ENCODE measurements at regions not wholly inside any gene's neighbourhood (a gene's known extent, or its start where the extent isn't known, plus 50 kb on each side); places are given as distances from the start of the nearest gene placed in this dataset.

DNA sequence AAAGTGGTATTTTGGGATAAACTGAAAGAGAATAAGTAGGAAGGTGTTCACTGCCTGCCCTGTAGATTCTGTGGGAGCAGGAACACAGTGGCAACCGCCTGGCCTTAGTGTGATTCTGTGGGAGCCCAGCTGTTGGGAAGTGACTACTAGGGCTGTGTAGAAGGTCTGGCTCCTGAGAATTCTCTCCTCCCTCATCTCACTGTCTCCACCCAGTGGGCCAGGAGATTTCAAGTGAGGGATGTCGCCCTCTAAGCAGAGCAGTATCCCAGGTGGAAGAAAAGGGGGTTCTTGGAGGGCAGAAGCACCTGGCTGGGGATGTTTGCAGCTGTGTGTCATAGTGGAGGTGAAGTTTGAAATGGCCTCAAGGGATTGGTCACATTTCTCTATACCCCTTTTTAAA, 113.7 kb downstream of the TBC1D30 start:
- no peaks in the 10 kb centered on the region for H3K79me1 ChIP-seq (ENCODE audit: low read depth, low read length)
- H3K14ac ChIP-seq (ENCODE audit: low read length), result no peak overlapping the region
- H3K23ac ChIP-seq (ENCODE audit: low read depth, low read length, poor library complexity), result no peak overlapping the region
- DNase-seq (ENCODE audit: low spot score), result no peak
- H4K8ac ChIP-seq (ENCODE audit: low read depth, low read length), result no peak overlapping the region
- H3K27ac ChIP-seq (replicated peaks; ENCODE audit: low read length), result no peak overlapping the region
- H3K9me3 ChIP-seq (replicated peaks in 1 of 2; ENCODE audit: control insufficient read depth in 2 of 2, insufficient read depth in 1 of 2, low read depth in 1 of 2, low read length in 2 of 2), result no peaks in the 10 kb centered on the region
- H3K4ac ChIP-seq (ENCODE audit: low read length), result no peak overlapping the region
- H3K4me2 ChIP-seq (ENCODE audit: insufficient read depth, low read length, poor library complexity, severe bottlenecking), result no peak overlapping the region
- no peak overlapping the region for H2BK12ac ChIP-seq (ENCODE audit: low read length)
- WGBS, 2 donors (ENCODE audit: extremely low coverage in 2 of 2, insufficient read length in 2 of 2, insufficient replicate concordance in 1 of 2), result no CpG with 5 or more reads among the region's 2 CpGs
- H4K91ac ChIP-seq (ENCODE audit: low read depth, low read length, poor library complexity), result no peak overlapping the region
- no peak overlapping the region for H2AFZ ChIP-seq (ENCODE audit: low read length)
- H3K4me3 ChIP-seq (ENCODE audit: low read length in 2 of 2), result no peak overlapping the region
- H3K18ac ChIP-seq (ENCODE audit: low read length), result no peak overlapping the region
- H2BK5ac ChIP-seq (ENCODE audit: low read length), result no peak overlapping the region
- no peak overlapping the region for H3K9ac ChIP-seq (ENCODE audit: low read depth, low read length, poor library complexity)
- H3K27me3 ChIP-seq (ENCODE audit: control insufficient read depth in 3 of 3, insufficient read depth in 3 of 3, low read depth in 1 of 3, low read length in 3 of 3), result no peaks in the 10 kb centered on the region
- no peak overlapping the region for H2BK120ac ChIP-seq (ENCODE audit: low read depth, low read length)
- no peaks in the 10 kb centered on the region for H3K36me3 ChIP-seq (replicated peaks in 1 of 2; ENCODE audit: control insufficient read depth in 2 of 2, insufficient read depth in 2 of 2, low read length in 2 of 2)
- peaks cover 0 to 4% of the 10 kb centered on the region in 2 donors for H3K4me1 ChIP-seq (ENCODE audit: control insufficient read depth in 2 of 2, insufficient read depth in 1 of 2, low read depth in 1 of 2, low read length in 2 of 2)
- H2BK15ac ChIP-seq (ENCODE audit: low read length), result no peak overlapping the region
- H2AK5ac ChIP-seq (ENCODE audit: low read depth, low read length), result no peak overlapping the region

DNA sequence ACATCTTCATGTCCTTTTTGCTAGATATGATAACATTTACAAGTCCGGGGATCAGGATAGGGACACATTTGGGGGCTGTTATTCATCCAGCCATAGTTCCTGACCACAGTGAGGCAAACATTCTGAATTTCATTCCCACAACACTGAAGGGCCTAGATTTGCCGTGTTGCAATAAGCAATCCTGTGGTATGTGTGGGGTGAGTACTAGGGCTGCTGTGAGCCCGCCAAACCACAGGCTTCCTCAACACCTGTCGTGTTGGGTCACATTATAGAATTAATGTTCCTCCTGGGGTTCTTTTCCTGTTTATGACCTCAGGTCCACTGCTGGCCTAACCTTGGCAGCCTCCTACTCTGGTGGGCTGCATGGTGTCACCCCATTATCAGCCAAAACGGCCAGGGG, 119.2 kb downstream of the TBC1D30 start:
- no peak overlapping the region for H3K23ac ChIP-seq (ENCODE audit: low read depth, low read length, poor library complexity)
- H2AK5ac ChIP-seq (ENCODE audit: low read depth, low read length), result no peak overlapping the region
- no peak overlapping the region for H2BK15ac ChIP-seq (ENCODE audit: low read length)
- no peak overlapping the region for H3K18ac ChIP-seq (ENCODE audit: low read length)
- H2AFZ ChIP-seq (ENCODE audit: low read length), result no peak overlapping the region
- no peak overlapping the region for H3K4me2 ChIP-seq (ENCODE audit: insufficient read depth, low read length, poor library complexity, severe bottlenecking)
- no peak overlapping the region for H4K8ac ChIP-seq (ENCODE audit: low read depth, low read length)
- H4K91ac ChIP-seq (ENCODE audit: low read depth, low read length, poor library complexity), result no peak overlapping the region
- no peak overlapping the region for H3K4ac ChIP-seq (ENCODE audit: low read length)
- H2BK12ac ChIP-seq (ENCODE audit: low read length), result no peak overlapping the region
- H3K4me1 ChIP-seq (ENCODE audit: control insufficient read depth in 2 of 2, insufficient read depth in 1 of 2, low read depth in 1 of 2, low read length in 2 of 2), result peaks cover 8% of the 10 kb centered on the region in 2 donors
- H3K9ac ChIP-seq (ENCODE audit: low read depth, low read length, poor library complexity), result no peak overlapping the region
- H3K27ac ChIP-seq (replicated peaks; ENCODE audit: low read length), result no peak overlapping the region
- no CpG with 5 or more reads among the region's 5 CpGs for WGBS, 2 donors (ENCODE audit: extremely low coverage in 2 of 2, insufficient read length in 2 of 2, insufficient replicate concordance in 1 of 2)
- no peaks in the 10 kb centered on the region for H3K79me1 ChIP-seq (ENCODE audit: low read depth, low read length)
- H3K4me3 ChIP-seq (ENCODE audit: low read length in 2 of 2), result no peak overlapping the region
- no peak overlapping the region for H2BK120ac ChIP-seq (ENCODE audit: low read depth, low read length)
- no peaks in the 10 kb centered on the region for H3K36me3 ChIP-seq (replicated peaks in 1 of 2; ENCODE audit: control insufficient read depth in 2 of 2, insufficient read depth in 2 of 2, low read length in 2 of 2)
- no peaks in the 10 kb centered on the region for H3K27me3 ChIP-seq (ENCODE audit: control insufficient read depth in 3 of 3, insufficient read depth in 3 of 3, low read depth in 1 of 3, low read length in 3 of 3)
- no peak overlapping the region for H2BK5ac ChIP-seq (ENCODE audit: low read length)
- DNase-seq (ENCODE audit: low spot score), result no peak
- no peak overlapping the region for H3K14ac ChIP-seq (ENCODE audit: low read length)
- H3K9me3 ChIP-seq (replicated peaks in 1 of 2; ENCODE audit: control insufficient read depth in 2 of 2, insufficient read depth in 1 of 2, low read depth in 1 of 2, low read length in 2 of 2), result no peaks in the 10 kb centered on the region

DNA sequence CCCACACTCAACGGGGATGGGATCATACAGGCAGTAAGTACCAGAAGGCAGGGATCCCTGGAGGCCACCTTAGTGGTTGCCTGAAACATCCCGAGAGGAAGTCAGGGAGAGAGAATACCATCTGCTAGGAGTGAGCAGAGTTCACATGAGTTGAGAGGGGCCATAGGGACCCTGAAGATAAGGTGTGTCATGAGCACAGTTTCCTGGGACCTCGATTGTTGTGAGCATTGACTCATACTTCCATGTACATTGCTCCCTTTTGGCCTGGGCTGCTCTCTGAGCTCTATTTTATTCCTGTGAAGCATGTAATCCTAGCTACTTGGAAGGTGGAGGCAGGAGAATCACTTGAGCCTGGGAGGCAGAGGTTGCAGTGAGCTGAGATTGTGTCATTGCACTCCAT, 120.5 kb downstream of the TBC1D30 start:
- H2BK15ac ChIP-seq (ENCODE audit: low read length), result no peak overlapping the region
- H4K8ac ChIP-seq (ENCODE audit: low read depth, low read length), result no peak overlapping the region
- no CpG with 5 or more reads among the region's 3 CpGs for WGBS, 2 donors (ENCODE audit: extremely low coverage in 2 of 2, insufficient read length in 2 of 2, insufficient replicate concordance in 1 of 2)
- no peak overlapping the region for H3K4ac ChIP-seq (ENCODE audit: low read length)
- no peak overlapping the region for H3K9ac ChIP-seq (ENCODE audit: low read depth, low read length, poor library complexity)
- DNase-seq (ENCODE audit: low spot score), result no peak
- H3K36me3 ChIP-seq (replicated peaks in 1 of 2; ENCODE audit: control insufficient read depth in 2 of 2, insufficient read depth in 2 of 2, low read length in 2 of 2), result no peaks in the 10 kb centered on the region
- no peak overlapping the region for H2BK120ac ChIP-seq (ENCODE audit: low read depth, low read length)
- peaks cover 8% of the 10 kb centered on the region in 2 donors for H3K4me1 ChIP-seq (ENCODE audit: control insufficient read depth in 2 of 2, insufficient read depth in 1 of 2, low read depth in 1 of 2, low read length in 2 of 2)
- H3K27ac ChIP-seq (replicated peaks; ENCODE audit: low read length), result no peak overlapping the region
- H3K23ac ChIP-seq (ENCODE audit: low read depth, low read length, poor library complexity), result no peak overlapping the region
- no peaks in the 10 kb centered on the region for H3K27me3 ChIP-seq (ENCODE audit: control insufficient read depth in 3 of 3, insufficient read depth in 3 of 3, low read depth in 1 of 3, low read length in 3 of 3)
- no peak overlapping the region for H2BK12ac ChIP-seq (ENCODE audit: low read length)
- H2BK5ac ChIP-seq (ENCODE audit: low read length), result no peak overlapping the region
- no peak overlapping the region for H3K18ac ChIP-seq (ENCODE audit: low read length)
- H3K4me2 ChIP-seq (ENCODE audit: insufficient read depth, low read length, poor library complexity, severe bottlenecking), result no peak overlapping the region
- no peak overlapping the region for H3K4me3 ChIP-seq (ENCODE audit: low read length in 2 of 2)
- H3K14ac ChIP-seq (ENCODE audit: low read length), result no peak overlapping the region
- no peak overlapping the region for H2AFZ ChIP-seq (ENCODE audit: low read length)
- no peaks in the 10 kb centered on the region for H3K79me1 ChIP-seq (ENCODE audit: low read depth, low read length)
- no peaks in the 10 kb centered on the region for H3K9me3 ChIP-seq (replicated peaks in 1 of 2; ENCODE audit: control insufficient read depth in 2 of 2, insufficient read depth in 1 of 2, low read depth in 1 of 2, low read length in 2 of 2)
- no peak overlapping the region for H4K91ac ChIP-seq (ENCODE audit: low read depth, low read length, poor library complexity)
- no peak overlapping the region for H2AK5ac ChIP-seq (ENCODE audit: low read depth, low read length)

DNA sequence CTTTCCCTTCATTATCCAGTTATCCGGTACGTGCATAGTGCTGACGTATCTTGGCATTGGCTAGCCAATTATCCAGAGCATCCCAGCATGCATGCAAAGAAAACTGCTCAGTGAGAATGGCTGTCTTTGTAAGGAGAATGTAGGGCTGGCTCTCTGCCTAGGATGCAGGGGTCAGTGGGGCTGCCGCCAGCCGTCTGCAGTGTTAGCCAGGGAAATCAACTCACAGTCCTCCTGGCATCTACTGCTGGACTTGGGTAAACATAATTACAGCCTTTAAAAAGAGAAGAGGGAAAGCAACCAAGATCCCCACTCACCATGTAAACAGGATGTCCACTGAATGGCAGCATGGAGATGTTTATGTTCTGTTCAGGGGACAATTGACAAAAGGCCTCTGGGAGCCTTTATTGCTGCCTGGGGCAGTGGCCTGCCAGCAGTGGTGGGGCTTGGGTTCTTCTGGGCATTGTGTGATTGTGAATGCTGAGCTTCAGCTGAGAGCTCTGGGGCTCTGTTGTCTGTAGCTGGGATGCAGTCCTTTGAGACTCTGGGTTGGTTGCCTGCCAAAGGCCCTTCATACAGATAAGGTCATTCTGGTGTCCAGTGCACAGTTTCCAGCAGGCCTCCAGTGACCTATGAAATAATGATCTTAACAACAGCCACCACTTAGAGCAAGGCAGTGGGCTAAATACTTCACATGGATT, 121.8 kb downstream of the TBC1D30 start:
- Histone ChIP-seq H2BK5ac (ENCODE audit: low read length) (no peak overlapping the region), H4K91ac (ENCODE audit: low read depth, low read length, poor library complexity) (no peak overlapping the region)

More for the DNA sequence above, 121.8 kb downstream of the TBC1D30 start:
- Histone ChIP-seq H3K27me3 (ENCODE audit: control insufficient read depth in 3 of 3, insufficient read depth in 3 of 3, low read depth in 1 of 3, low read length in 3 of 3) (no peaks in the 10 kb centered on the region), H3K27ac (replicated peaks; ENCODE audit: low read length) (peak overlapping the region; percentile 18), H3K4me1 (ENCODE audit: control insufficient read depth in 2 of 2, insufficient read depth in 1 of 2, low read depth in 1 of 2, low read length in 2 of 2) (peaks cover 8% of the 10 kb centered on the region in 2 donors), H2BK15ac (ENCODE audit: low read length) (no peak overlapping the region), H3K14ac (ENCODE audit: low read length) (no peak overlapping the region), H3K9ac (ENCODE audit: low read depth, low read length, poor library complexity) (no peak overlapping the region), H4K8ac (ENCODE audit: low read depth, low read length) (no peak overlapping the region), H3K36me3 (replicated peaks in 1 of 2; ENCODE audit: control insufficient read depth in 2 of 2, insufficient read depth in 2 of 2, low read length in 2 of 2) (no peaks in the 10 kb centered on the region), H2BK120ac (ENCODE audit: low read depth, low read length) (no peak overlapping the region), H3K4me2 (ENCODE audit: insufficient read depth, low read length, poor library complexity, severe bottlenecking) (no peak overlapping the region), H3K18ac (ENCODE audit: low read length) (no peak overlapping the region), H3K23ac (ENCODE audit: low read depth, low read length, poor library complexity) (no peak overlapping the region), H2AFZ (ENCODE audit: low read length) (peak overlapping the region; percentile 73), H3K9me3 (replicated peaks in 1 of 2; ENCODE audit: control insufficient read depth in 2 of 2, insufficient read depth in 1 of 2, low read depth in 1 of 2, low read length in 2 of 2) (no peaks in the 10 kb centered on the region), H3K4ac (ENCODE audit: low read length) (no peak overlapping the region), H3K79me1 (ENCODE audit: low read depth, low read length) (no peaks in the 10 kb centered on the region), H3K4me3 (ENCODE audit: low read length in 2 of 2) (no peak overlapping the region), H2BK12ac (ENCODE audit: low read length) (no peak overlapping the region), H2AK5ac (ENCODE audit: low read depth, low read length) (no peak overlapping the region)
- WGBS, 2 donors (ENCODE audit: extremely low coverage in 2 of 2, insufficient read length in 2 of 2, insufficient replicate concordance in 1 of 2), result no CpG with 5 or more reads among the region's 5 CpGs
- DNase-seq (ENCODE audit: low spot score), result peak; percentile 11
